Stomach smooth muscle (tissue), 2 donors: ENCODE measurements at regions not wholly inside any gene's neighbourhood (a gene's known extent, or its start where the extent isn't known, plus 50 kb on each side); places are given as distances from the start of the nearest gene placed in this dataset.

ENCODE experiments used
- H3K27ac ChIP-seq: one replicate; pipeline ENCODE4 v1.7.0; 2013; ENCODE audit warnings: mild to moderate bottlenecking, low read length, inconsistent platforms
- H3K27me3 ChIP-seq, 2 donors: one replicate each; pipeline ENCODE4 v1.7.0; 2013; ENCODE audit warnings: low read length in 2 of 2; ENCODE audit not compliant: insufficient read depth in 2 of 2, control insufficient read depth in 1 of 2
- H3K36me3 ChIP-seq, 2 donors: one replicate each; pipeline ENCODE4 v1.7.0; 2013; ENCODE audit warnings: low read length in 2 of 2; ENCODE audit not compliant: control insufficient read depth in 2 of 2, insufficient read depth in 2 of 2
- H3K4me1 ChIP-seq: one replicate; pipeline ENCODE4 v1.7.0; 2013; ENCODE audit warnings: low read length; ENCODE audit not compliant: control insufficient read depth, insufficient read depth
- H3K4me3 ChIP-seq, 2 donors: one replicate each; pipeline ENCODE4 v1.7.0; 2013; ENCODE audit warnings: low read length in 2 of 2
- H3K9ac ChIP-seq, 2 donors: one replicate each; pipeline ENCODE4 v1.7.0; 2013; ENCODE audit warnings: low read length in 2 of 2, mild to moderate bottlenecking in 1 of 2
- H3K9me3 ChIP-seq, 2 donors: one replicate each; pipeline ENCODE4 v1.7.0; 2013; ENCODE audit warnings: low read length in 2 of 2; ENCODE audit not compliant: control insufficient read depth in 2 of 2
- donor health status: healthy.
- donor health status: Pancreatic carcinoma.

DNA sequence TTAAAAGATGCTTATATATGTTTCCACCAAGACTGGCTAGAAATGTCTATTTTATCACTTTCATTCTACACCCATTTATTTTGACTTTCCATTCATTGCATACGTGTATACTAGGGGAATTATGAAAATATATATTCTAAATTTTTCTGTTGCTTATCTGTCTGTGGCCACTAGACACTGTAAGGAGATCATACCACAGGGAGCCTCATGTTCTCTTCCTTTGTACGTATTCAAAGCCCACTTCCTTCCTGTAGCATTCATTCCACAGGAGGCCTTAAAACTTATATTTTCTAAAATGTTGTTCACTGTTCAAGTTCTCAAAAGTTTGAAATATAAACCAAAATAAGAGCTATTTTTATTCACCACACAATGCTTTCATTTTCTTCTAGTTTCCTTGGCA is 1848.9 kb upstream of the TENM3 start:
- Histone ChIP-seq H3K4me1 (no peaks in the 10 kb centered on the region), H3K4me3 (no peak overlapping the region), H3K9me3 (no peaks in the 10 kb centered on the region), H3K9ac (no peak overlapping the region), H3K27ac (no peak overlapping the region), H3K27me3 (no peaks in the 10 kb centered on the region), H3K36me3 (no peaks in the 10 kb centered on the region)

DNA sequence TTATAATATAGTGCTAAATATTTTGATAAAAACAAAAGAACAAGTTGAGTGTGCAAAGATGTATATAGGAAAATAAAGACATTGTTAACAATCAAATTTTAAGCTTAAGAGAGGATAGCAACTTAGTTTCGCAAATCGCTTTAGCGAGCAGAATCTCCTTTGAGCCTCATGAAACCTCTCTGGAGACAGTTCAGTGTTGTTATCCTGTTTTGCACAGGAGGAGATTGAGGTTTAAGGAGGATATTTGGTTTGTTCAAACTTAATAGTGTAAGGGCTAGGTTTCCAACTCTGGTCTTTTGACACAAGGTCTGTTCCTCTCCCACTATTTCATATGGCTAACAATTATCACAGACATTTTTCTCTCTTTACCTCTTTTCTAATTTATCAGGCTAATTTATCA is 1848.5 kb upstream of the TENM3 start:
- Histone ChIP-seq H3K36me3 (no peaks in the 10 kb centered on the region), H3K27me3 (no peaks in the 10 kb centered on the region), H3K4me1 (no peaks in the 10 kb centered on the region), H3K27ac (no peak overlapping the region), H3K9me3 (no peaks in the 10 kb centered on the region), H3K9ac (no peak overlapping the region), H3K4me3 (no peak overlapping the region)

DNA sequence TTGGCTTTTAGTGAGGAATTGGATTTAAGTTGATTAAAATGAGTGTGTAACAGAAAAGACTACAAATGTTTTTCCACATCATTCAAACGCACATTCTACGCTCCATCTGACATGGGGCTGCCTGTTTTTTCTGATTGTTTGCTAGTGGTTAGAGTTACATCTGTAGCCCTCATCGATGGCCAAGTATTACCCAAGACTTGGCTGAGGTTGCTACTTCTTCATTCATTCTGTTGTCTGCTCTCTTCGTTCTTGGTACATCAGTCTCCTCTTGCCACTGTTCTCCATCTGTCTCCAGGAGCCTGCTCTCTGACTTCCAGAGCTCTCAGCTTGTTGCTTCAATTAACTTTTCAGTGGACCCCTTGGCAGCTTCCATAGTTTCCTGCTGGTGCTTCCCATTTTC is 1844.6 kb upstream of the TENM3 start:
- Histone ChIP-seq H3K4me1 (no peaks in the 10 kb centered on the region), H3K9me3 (no peaks in the 10 kb centered on the region), H3K27me3 (no peaks in the 10 kb centered on the region), H3K27ac (no peak overlapping the region), H3K36me3 (no peaks in the 10 kb centered on the region), H3K4me3 (no peak overlapping the region), H3K9ac (no peak overlapping the region)

DNA sequence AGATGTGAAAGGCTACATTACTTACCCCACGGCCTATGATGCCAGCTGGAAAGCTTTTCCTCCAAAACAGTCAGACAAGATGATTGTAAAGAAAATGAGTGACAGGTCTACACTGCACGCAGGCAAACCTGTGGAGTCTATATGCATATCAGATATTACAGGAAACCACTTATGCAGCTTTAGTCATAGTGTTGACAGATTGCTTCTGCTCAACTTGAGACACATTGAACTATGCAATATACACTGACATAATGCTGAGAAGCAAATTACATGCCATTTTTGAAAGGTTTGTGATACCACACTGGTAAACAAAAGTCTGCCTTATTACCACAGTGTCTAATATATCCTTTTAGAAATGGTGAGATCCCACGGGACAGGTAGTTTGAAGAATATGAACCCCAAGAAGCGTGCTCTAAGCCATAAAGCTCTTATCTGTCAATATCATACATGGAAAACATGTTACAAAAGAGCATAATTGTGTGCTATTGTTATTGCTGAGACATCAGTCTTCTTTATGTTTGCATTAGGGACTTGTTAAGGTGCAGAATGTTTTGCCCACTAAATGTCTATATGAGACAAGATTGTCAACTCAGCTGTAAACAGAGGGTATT is 1835.8 kb upstream of the TENM3 start:
- H3K36me3 ChIP-seq, result no peaks in the 10 kb centered on the region

DNA sequence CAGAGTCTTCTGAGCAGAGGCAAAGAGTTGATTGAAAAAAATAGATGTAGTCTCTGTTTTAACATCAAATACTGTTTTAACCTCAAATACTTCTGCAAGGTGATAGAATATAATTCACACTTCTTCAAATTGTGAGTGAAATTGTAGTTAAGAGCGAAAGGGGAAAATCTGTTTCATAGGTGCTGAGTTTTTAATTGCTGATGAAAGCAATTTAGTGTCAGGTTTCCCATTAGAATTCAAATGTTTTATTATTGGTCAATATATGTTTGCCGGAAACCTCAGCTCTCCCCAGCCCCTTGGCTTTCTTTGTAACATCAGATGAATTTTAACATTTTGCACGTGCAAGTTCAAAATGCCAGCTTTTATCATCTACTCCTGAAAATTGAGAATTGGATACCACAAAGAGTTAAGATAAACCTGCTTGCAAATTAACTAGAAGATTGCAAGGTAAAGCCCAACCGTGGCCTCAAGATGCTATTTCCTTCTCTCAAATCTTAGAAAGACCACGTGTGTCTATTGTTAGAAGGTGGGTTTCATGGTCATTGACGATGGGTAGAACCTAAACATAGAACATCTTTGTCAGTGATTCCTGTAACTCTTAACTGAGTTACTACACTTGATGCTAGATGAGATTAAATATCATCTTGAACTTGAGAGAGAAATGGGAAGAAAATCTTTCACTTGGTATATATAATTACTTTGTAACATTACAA is 1824.2 kb upstream of the TENM3 start:
- Histone ChIP-seq H3K27me3 (no peaks in the 10 kb centered on the region), H3K27ac (no peak overlapping the region), H3K9ac (no peak overlapping the region), H3K36me3 (no peaks in the 10 kb centered on the region), H3K9me3 (no peaks in the 10 kb centered on the region), H3K4me3 (no peak overlapping the region), H3K4me1 (no peaks in the 10 kb centered on the region)

More for the DNA sequence above, 1835.8 kb upstream of the TENM3 start:
- no peak overlapping the region for H3K9ac ChIP-seq
- H3K27ac ChIP-seq, result no peak overlapping the region
- no peaks in the 10 kb centered on the region for H3K27me3 ChIP-seq
- H3K4me1 ChIP-seq, result no peaks in the 10 kb centered on the region
- no peaks in the 10 kb centered on the region for H3K9me3 ChIP-seq
- H3K4me3 ChIP-seq, result no peak overlapping the region

DNA sequence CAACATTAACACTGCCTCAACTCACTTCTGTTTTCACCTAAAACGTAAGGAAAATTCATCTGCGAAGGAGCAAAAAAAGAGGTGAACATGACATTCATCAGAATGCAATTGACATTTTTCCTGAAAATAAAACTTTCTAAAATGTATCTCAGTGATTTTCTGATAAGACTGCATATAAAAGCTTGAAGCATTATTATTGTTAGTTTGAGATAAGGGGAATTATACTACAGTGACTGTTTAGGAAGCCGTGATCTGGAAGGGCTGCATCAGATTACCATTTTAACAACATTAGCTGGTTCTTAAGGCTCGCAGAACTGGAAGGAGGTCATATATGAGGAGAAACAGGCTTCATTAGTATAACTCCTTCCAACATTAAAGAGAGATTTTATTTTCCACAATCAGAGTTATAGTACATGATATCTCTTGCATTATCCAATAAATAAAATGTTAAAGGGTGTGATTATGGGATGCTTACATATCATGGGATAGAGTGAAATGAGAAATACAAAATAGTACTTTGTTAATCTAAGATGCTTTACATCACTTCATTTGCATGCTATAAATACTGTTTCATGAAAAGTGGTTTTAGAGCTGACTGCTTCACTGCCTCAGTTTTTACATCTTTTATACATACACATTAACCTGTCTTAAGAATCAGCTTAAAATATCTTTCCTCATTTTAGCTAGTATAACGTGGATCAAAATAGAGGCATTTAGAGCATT is 1820.1 kb upstream of the TENM3 start:
- Histone ChIP-seq H3K4me3 (no peak overlapping the region), H3K27me3 (no peaks in the 10 kb centered on the region), H3K27ac (no peak overlapping the region), H3K9ac (no peak overlapping the region), H3K36me3 (no peaks in the 10 kb centered on the region), H3K9me3 (no peaks in the 10 kb centered on the region), H3K4me1 (no peaks in the 10 kb centered on the region)

DNA sequence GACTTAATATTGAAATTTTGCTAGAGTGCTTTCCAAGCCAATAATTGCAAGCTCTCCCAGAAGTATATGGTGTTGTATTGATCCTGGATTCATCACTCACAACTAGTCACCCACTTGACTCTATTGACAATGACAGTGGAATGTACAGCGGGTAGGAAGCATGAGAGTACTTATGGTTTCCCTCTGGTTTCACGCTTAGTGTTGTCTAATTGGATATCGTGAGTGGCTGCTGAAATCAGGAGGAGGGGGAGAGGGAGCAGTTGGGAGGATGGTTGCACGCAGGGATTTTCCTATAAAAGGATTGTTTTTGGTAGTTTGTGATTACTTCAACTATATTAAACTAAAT is 1819.5 kb upstream of the TENM3 start:
- H3K27me3 ChIP-seq, result no peaks in the 10 kb centered on the region
- no peak overlapping the region for H3K4me3 ChIP-seq
- no peaks in the 10 kb centered on the region for H3K36me3 ChIP-seq
- no peaks in the 10 kb centered on the region for H3K4me1 ChIP-seq
- no peak overlapping the region for H3K9ac ChIP-seq
- no peak overlapping the region for H3K27ac ChIP-seq
- no peaks in the 10 kb centered on the region for H3K9me3 ChIP-seq

DNA sequence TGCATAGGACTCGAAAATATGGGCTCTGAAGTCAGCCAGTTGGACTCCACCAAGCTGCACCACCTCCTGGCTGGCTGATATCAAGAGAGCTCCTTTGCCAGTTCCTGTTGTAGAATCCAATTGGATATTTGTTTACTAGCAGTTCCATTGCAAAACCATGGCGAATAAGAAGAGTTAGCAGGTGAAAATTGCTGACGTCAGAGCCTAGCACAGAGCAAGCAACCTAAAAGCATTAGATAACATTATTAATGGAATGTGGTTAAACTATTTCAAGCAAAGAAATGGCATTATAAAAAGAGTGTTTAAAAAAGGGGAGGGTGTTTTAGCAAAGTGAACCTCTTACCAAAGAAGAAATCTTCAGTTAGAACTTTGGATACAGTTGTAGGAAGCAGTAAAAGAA is 1816.3 kb upstream of the TENM3 start:
- no peaks in the 10 kb centered on the region for H3K36me3 ChIP-seq
- no peaks in the 10 kb centered on the region for H3K27me3 ChIP-seq
- H3K4me1 ChIP-seq, result no peaks in the 10 kb centered on the region
- no peak overlapping the region for H3K4me3 ChIP-seq
- no peak overlapping the region for H3K27ac ChIP-seq
- no peaks in the 10 kb centered on the region for H3K9me3 ChIP-seq
- no peak overlapping the region for H3K9ac ChIP-seq

DNA sequence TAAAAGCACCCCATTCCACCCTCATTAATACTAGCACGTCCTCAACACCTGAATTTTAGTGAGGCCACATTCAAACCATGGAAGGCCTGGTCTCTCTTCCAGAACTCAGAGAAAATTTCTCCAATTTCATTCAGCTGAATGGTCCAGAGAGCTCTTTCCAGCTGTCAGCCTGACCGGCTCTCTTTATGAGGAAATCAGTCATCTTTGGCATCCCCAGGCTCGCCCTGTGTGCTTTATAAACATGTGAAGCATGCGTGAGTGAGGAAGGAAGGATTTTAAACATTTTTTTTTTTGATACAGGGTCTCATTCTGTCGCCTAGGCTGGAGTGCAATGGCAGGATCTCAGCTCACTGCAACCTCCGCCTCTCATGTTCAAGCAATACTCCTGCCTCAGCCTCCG is 1812.9 kb upstream of the TENM3 start:
- Histone ChIP-seq H3K4me1 (no peaks in the 10 kb centered on the region), H3K4me3 (no peak overlapping the region), H3K27me3 (no peaks in the 10 kb centered on the region), H3K36me3 (no peaks in the 10 kb centered on the region), H3K27ac (no peak overlapping the region), H3K9ac (no peak overlapping the region), H3K9me3 (no peaks in the 10 kb centered on the region)

DNA sequence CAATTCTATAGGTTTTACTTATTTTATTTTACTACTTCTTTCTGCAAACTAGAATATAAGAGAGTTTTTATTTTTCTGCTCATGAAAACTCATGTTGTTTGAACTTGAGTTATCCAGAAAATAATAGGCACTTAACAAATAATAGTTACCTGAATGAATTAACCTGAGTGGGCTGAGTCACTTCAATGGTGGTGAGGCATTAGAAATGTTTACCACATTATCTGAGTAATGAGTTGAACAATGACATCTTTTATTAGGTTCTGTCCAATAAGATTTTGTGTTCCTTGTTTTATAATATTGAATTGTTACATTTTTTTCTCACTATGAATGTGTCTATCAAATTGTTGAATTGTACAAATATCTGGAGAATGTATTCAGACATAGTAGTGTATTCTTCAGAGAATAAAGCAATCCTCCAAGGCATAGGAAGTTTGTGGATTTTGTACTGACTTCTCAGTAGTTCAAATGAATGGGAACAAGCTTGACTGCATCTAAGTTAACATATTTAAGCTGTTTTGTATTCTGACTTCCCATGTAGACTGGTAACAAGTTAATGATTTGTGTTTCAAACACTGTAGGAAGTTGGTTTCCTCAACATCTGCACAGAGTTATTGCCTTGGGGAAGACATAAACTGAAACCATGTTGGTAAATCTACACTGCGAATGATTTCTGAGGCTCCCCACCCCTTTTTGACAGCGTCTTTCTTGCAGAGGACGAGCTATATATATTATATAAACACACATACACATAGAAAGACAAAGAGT is 1808.9 kb upstream of the TENM3 start:
- Histone ChIP-seq H3K4me1 (no peaks in the 10 kb centered on the region), H3K4me3 (no peak overlapping the region), H3K27me3 (no peaks in the 10 kb centered on the region), H3K27ac (no peak overlapping the region), H3K36me3 (no peaks in the 10 kb centered on the region), H3K9ac (no peak overlapping the region), H3K9me3 (no peaks in the 10 kb centered on the region)
